HG03064 (cell line): ENCODE measurements at regions not wholly inside any gene's neighbourhood (a gene's known extent, or its start where the extent isn't known, plus 50 kb on each side); places are given as distances from the start of the nearest gene placed in this dataset.
"Not testable (repeated sequence)": the region's sequence is repeated elsewhere in the genome, so short reads cannot be mapped to it uniquely, and the experiment has no call there.

Source experiments
- ATAC-seq: cut with Tn5 transposase; IDR thresholded peaks from one replicate; pipeline ENCODE4 v1.9.1; 2021; ENCODE audit warnings: low read depth; ENCODE audit not compliant: unreplicated experiment

DNA sequence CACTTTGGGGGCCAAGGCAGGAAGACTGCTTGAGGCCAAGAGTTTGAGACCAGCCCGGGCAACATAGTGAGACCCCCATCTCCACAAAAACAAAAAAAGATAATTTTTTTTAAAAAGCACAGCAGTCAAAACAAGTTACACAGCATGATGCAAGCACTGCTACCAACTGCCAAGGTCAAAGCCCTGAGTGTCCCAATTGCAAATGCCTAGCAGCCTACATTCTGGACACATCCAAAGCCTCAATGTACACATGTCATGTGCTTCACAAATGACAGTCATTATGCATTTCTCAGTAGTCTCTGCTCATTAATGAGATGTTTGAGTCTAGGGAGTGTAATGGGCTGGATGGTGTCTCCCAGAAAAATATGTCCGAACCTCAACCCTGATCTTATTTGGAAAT is 113.7 kb upstream of the CCND2 start:
- no peak for ATAC-seq

DNA sequence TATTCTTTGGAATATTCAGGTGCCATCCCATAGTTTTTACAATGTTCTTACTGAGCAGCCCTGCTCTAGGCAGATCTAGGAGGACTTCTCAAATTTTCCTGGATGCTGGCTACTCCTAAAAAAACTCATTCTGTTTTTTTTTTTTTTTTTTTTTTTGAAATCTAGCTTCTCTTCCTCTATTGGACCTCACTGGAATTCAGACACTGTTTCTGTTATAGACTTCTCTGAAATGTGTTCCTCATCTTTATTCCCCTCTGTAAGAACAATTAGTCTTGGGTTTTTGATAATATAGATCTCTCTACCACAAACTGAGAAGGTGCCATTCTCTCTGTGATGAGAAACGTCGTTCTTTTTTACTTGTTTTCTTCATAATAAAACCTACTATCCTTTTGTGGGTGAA is 115.3 kb upstream of the CCND2 start:
- ATAC-seq = no peak

DNA sequence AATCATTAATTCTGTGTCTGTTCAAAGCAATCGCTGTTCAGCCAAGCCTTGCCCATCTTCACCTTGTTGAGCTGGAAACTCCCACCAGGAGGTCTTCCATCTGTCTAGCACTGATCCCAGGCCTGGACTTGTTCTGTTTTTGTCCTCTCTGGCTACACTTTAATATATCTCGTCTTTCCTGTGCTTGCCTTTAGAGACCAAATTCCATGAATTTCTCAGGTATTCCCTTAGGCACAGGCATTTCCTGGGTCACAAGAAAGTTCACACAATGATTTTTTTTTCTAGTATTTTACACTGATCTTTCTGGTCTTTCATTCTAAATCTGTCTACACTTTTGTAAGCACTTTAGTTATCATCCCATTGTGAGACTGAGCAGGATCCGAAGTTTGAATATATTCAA is 116.4 kb upstream of the CCND2 start:
- no peak for ATAC-seq

DNA sequence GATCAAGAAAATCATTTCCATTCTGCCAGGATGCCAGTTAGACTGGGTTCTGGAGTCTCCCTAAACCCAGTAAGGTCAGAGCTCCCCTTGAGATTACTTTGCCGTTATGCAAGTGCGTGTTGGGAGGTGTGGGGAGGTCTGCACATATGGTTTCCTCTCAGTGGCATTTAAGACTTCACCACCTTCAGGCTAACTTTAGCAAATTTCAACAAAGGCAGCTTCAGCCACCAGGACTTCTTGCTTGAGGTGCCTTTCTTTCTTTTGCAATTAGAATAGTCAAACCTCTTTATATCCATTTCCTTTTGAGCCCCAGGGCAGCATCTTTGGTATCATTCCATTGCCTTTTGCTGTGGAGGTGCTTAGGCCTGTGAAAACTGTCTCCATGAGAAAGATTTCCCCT is 117.2 kb upstream of the CCND2 start:
- no peak for ATAC-seq

DNA sequence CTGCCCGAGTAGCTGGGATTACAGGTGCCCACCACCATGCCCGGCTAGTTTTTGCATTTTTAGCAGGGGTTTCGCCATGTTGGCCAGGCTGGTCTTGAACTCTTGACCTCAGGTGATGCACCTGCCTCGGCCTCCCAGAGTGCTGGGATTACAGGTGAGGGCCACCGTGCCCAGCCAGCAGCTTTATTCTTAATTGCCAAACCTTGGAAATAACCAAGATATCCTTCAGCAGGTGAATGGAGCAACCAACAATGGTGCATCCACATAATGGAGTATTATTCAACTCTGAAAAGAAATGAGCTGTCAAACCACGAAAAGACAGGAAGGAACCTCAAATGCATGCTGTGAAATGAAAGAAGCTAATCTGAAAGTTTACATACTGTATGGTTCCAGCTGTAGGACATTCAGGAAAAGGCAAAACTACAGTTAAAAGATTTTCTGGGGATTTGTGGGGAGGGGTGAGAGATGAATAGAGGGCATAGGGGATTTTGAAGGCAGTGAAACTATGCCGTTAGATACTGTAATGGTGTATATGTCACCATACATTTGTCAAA is 118.8 kb upstream of the CCND2 start:
- ATAC-seq = no peak

DNA sequence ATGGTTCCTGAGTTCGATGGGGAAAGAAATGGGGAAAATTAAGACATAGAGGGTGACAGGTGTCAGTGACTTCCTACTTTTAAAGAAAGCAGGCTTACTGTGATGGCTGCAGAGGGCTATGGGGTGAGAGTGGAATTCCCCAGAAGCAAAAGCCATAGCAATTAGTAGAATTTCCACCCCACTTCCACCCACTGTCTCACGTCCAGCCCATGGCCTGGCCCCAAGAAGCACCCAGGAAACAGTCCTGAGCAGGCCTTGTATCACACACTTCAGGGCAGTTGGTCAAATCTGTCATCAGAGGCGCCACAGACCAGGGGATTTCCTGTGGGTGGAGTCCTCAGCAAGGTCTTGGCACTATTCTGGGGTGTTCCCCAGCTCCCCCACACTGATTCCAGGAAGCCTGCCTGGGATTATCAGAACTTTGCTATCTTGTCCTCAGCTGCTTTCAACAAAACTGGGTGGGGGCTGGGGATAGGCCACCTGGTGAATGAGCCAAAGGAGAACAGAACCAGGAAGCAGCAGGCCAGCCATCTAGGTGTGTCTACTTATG is 120.1 kb upstream of the CCND2 start:
- no peak for ATAC-seq

DNA sequence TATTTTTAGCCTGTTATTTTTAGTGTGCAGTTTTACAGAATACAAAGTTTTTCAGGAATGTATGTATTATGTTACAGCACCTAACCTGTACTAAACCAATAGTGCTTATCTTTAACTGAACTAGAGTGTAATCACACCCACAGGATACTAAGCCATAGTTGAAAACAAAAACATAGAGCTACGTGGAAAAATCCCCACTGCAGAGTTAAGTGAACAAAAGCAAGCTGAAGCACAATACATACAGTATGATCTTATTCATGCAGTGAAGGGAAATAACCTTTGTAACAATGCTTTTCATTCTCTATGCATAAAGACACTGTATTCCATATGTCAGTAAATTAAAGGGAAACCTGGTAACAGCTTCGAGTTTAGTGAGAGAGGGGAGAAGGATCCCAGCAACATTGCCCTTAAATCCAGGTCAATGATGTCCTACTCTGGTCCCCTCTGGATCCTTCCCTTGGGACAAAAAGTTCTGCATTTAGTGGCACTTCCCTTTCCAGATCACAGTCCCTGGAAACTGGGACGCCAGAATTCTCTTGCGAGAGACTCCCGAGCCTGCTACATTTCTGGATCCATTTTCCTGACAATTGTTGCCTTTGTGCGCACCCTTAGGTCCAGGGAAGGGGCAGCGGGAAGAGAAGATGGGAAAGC is 121.3 kb upstream of the CCND2 start:
- ATAC-seq = no peak

DNA sequence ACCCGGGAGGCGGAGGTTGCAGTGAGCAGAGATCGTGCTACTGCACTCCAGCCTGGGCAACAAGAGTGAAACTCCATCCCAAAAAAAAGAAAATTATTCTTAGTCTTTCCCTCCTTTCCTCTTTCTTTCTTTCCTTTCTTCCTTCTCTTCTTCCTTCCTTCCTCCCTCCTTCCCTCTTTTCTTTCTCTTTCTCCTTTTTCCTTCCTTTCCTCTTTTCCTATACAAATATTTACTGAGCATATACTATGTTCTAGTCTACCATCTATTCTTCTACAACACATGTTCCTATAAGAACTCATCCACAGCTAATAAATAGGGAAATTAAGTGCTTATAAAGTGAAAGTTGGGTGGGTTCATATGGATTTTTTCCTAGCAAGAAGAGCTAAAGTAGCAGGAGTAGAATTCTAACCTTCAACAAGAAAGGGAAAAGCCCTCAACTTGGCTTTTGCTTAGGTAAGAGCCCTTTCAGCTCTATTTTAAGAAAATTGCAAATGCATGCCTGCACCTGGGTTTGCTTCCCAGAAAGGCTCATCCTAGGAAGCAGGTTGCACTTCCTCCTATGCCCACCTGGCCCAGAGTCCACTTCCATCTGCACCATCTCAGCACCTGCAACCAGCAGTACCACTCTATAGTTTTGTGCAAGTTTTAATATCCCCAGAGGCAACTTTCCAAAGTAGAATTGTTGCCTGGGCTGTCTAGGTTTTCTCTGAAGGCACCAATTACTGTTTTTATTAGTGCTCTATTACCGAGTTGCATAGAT is 122.0 kb upstream of the CCND2 start:
- no peak for ATAC-seq

DNA sequence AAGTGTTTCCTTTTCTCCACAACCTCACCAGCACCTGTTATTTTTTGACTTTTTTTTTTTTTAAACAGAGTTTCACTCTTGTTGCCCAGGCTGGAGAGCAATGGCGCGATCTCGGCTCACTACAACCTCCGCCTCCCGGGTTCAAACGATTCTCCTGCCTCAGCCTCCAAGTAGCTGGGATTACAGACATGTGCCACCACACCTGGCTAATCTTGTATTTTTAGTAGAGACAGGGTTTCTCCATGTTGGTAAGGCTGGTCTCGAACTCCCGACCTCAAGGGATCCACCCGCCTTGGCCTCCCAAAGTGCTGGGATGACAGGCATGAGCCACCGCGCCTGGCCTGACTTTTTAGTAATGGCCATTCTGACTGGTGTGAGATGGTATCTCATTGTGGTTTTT is 123.2 kb upstream of the CCND2 start:
- ATAC-seq = not testable (repeated sequence)

DNA sequence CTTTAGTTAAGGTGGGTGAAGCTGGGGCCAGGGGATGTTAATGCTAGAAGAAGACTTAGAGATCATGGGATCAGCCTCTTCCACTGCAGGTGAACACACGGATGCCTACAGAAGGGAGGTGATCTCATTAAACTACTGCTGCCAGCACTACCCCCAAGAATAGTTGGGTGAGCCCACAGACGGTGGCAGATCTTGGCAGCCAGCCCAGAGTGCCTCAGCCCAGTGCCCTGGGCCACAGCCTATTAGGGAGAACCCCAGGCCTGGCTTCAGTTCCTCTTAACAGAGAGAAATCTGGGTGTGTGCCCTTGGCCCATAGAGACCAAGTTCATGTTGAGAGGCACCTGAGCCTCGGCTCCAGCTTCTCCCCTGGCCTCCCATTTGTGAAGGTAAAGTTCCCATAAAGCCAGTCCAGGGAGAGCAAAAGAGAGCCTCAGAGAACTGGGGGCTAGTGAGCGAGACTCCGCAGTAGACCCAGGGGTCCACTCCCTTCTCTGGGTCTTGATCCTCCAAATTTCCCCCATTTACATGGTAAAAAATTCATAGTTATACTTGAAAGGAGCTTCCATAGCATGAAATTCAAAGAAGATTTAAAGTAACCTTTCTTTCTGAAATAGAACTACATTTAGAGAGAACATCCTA is 125.0 kb upstream of the CCND2 start:
- peak; percentile 45 for ATAC-seq

DNA sequence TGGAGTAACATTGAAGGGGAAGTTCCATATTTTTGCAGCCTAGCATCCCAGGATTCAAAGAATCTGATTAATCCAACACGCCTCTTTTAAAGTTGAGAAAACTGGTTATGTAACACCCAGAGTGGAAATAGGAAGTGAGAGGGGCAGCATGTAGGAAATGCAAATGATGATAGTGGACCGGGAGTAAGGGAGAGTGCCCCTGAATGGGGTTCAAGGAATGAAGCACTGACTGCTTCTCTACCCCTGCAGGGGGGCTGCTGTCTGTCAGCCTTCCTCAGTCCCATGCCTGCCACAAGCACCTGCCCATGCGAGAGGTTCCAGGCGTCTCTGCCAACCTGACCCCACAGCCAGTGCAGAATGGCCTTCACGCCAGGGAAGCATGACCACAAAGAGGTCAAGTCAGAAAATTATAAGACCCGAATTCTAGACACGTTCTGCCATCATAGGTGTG is 126.5 kb upstream of the CCND2 start:
- no peak for ATAC-seq

DNA sequence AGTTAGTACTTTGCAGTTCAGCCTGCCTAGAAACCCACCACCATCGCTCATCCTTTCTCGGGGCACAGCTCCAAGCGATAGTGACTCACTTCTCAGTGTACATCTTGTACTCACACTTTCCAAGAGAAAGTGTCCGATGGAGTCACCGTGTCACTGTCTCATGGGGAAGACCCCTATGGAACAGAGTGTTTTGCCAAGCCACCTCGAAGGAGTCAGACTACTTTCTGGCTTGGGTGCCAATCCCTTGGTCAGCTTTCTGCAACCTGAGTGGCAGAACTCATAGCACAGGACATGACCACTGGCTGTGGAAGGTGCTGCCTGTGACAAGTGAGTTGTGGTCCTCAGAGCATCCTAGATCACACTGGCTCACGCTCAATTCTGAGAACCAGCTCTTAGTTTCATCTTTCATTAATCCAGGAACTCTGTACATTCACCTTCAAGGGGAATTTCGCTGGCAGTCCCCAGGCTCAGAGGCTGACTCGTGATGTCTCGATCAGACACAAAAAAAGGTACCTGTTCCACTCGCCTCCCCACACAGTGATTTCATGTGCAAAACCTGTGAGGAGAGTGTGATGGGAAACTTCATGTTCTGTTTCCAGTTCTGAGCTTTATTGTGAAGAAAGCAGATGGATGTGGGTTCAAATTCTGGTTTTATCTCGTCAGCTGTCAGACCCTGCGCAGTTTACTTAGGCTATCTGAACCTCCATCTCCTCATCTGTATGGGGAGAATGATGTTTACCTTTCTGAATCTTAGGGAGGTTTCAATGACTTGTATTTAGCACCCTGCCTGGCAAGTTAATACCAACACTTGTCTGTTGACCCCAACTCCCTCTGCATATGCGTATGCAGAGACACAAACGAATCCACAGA is 127.3 kb upstream of the CCND2 start:
- ATAC-seq = no peak

DNA sequence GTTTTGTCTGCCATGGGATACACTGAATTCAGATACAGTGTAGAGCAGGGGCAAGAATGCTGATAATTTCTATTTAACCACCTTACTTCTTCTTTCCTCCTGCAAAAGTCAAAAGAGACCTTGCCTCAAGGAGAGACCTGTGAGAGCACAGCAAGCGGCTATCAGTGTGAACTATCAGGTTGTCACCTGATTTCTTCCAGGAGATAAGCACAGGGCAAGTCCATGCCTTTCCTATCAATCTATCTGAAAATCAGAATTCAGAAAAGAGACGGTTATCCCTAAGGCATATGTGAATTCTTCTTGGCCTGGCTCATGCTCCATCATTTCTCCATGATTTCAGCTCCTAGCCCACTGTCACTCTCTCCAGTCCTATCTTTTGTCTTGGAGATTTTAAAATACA is 128.9 kb upstream of the CCND2 start:
- no peak for ATAC-seq

DNA sequence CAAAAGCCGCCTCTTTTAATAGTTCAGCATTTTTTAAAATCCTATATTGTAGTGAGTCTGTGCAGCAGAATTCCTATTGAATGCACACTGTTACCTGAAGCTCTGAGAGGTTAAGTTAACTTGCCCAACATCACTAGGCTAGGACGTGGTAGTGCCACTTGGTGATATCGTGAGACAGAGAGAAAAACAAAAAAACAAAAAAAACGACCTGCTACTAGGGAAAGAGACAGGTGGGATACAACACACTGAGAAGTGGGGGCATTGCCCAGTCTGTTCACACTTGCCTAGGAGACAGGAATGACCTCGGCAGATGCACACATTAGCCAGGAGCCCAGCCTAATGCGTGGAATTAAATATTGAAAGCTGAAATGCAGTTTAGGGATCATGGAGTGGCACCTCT is 129.7 kb upstream of the CCND2 start:
- no peak for ATAC-seq

DNA sequence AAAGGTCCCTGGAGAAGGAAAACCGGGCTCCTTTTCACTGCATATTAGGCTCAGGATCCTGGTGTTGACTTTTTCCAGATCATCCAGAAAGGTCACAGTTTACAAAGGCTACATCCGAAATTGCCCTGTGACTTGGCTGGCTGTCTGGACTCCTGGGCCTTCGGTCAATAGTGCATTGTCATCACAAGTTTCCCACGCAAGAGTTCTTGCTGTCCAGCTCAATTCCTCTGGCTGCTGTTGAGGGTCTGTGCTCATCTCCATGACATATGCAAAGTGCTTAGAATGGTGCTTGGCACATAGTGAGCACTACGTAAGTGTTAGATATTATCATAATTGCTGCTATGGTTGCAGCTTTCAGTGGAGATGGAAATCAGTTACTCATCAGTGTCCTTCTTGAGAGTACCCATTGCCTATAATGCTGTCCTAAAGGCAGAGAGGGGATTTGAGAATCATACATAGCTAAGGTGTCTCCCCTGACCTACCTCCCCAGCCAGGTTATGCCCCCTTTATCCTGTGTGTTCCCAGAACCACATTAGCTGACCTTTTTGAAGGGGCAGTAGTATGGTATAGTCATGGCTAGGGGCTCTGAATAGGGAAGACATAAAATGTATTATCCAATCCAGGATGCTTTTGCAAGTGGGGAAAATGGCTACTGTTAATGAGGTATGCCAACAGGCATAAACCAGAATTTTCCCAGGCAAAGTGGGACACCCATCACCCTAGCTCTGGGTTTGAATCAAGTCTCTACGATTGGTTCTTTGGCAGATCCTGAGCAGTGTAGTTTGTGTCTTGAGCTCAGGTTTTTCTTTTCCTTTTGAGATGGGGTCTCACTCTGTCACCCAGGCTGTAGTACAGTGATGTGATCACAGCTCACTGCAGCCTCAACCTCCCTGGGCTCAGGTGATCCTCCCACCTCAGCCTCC is 132.0 kb upstream of the CCND2 start:
- ATAC-seq = no peak

DNA sequence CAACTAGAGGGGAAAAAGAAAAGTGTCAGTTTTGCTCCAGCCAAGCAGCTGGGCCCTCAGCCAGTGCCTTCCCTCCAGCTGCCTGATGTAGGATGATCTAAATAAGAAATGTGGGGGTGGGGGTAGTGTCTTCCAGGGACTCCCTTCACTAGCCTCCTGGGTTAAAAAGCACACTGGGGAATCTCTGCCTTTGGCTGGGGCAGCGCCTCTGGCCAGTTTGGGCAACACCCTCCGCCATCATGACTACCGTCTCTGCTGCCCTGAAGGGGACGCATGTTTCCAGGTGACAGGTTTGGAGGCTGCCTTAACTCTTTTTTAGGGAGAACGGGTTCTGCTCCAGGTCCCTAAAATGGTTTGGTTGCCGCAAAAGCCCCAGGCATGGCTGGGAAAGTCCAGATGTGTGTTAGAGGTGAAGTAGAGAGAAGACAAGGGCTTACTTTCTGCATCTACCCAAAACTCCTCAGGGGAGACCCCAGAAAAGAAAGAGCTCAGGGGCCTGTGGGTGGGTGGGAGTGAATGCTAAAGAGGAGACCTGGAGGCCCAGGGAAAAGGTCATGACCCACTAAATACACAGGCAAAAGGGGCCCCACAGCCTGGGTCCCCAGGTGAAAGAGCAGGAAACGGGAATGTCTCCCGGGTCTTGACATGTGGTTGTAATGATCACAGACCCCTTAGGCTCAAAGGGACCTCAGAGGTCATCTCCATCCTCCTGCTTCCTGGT is 132.8 kb upstream of the CCND2 start:
- no peak for ATAC-seq

DNA sequence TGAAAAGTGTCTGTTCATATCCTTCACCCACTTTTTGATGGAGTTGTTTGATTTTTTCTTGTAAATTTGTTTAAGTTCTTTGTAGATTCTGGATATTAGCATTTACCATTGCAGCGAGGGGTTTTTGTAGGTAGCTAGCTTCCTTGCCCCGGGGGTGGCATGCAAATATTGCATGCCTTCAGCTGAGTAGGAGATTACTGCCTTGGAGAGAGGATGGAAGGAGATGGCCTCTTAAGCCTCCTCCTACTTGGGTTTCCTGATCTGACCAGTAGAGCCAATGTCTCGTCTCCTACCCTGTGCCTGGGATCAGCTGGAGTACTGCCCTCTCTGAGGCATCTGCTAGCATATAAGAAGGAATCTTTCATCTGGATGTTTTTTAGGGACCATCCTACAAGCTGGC is 134.4 kb upstream of the CCND2 start:
- ATAC-seq = no peak

DNA sequence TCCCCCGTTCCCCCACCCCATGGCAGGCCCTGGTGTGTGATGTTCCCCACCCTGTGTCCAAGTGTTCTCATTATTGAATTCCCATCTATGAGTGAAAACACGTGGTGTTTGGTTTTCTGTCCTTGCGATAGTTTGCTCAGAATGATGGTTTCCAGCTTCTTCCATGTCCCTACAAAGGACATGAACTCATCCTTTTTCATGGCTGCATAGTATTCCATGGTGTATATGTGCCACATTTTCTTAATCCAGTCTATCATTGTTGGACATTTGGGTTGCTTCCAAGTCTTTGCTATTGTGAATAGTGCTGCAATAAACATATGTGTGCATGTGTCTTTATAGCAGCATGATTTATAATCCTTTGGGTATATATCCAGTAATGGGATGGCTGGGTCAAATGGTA is 135.0 kb upstream of the CCND2 start:
- not testable (repeated sequence) for ATAC-seq

DNA sequence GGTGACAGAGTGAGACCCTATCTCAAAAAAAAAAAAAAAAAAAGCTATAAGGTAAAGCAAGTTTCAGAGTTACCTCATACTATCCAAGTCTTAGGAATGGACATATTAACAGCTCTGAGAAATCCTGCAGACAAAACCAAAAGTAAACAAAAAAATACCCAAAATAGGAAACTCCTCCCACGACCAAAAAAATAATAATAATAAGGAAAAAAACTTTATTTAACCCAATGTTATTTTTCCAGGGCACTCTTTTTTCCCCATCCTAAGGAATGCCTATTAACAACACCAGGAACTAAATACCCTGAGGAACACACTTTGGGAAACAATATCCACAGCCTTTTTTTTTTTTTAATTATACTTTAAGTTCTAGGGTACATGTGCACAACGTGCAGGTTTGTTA is 135.5 kb upstream of the CCND2 start:
- ATAC-seq = no peak
